Neutrophil (primary cell): ENCODE measurements at regions not wholly inside any gene's neighbourhood (a gene's known extent, or its start where the extent isn't known, plus 50 kb on each side); places are given as distances from the start of the nearest gene placed in this dataset.

Source experiments
- H3K27ac ChIP-seq: fragments of 200-600 bp; sonication (generic); 2 replicates; pipeline ENCODE4 v1.5.1; 2016; ENCODE audit warnings: mild to moderate bottlenecking, moderate library complexity
- H3K27me3 ChIP-seq: fragments of 200-600 bp; sonication (generic); 2 replicates; pipeline ENCODE4 v1.6.0; 2016; ENCODE audit warnings: mild to moderate bottlenecking
- H3K36me3 ChIP-seq: fragments of 200-600 bp; sonication (generic); 2 replicates; pipeline ENCODE4 v1.5.1; 2017
- H3K4me1 ChIP-seq, 2 experiments: fragments of 200-600 bp in 1 of 2; sonication (generic) in 1 of 2; 1 replicate in 1 of 2; 2 replicates in 1 of 2; pipeline versions ENCODE4 v1.5.1 to v1.6.1; 2013 to 2016; ENCODE audit warnings: low read depth in 1 of 2, low read length in 1 of 2, mild to moderate bottlenecking in 1 of 2, moderate library complexity in 1 of 2; ENCODE audit not compliant: control insufficient read depth in 1 of 2, insufficient read depth in 1 of 2
- H3K4me3 ChIP-seq, 2 experiments: fragments of 200-600 bp in 1 of 2; sonication (generic) in 1 of 2; 1 replicate in 1 of 2; 2 replicates in 1 of 2; pipeline ENCODE4 v1.5.1; 2013 to 2016; ENCODE audit warnings: low read depth in 1 of 2, low read length in 1 of 2, mild to moderate bottlenecking in 1 of 2, moderate library complexity in 1 of 2
- H3K9me3 ChIP-seq: fragments of 200-600 bp; sonication (generic); 2 replicates; pipeline ENCODE4 v1.5.1; 2016
- TF ChIP-seq, protein P1 (sequence below): fragments of 200-600 bp; sonication (generic); IDR thresholded peaks from 2 replicates; pipeline ENCODE4 v1.5.1; 2016; ENCODE audit warnings: antibody characterized with exemption

DNA sequence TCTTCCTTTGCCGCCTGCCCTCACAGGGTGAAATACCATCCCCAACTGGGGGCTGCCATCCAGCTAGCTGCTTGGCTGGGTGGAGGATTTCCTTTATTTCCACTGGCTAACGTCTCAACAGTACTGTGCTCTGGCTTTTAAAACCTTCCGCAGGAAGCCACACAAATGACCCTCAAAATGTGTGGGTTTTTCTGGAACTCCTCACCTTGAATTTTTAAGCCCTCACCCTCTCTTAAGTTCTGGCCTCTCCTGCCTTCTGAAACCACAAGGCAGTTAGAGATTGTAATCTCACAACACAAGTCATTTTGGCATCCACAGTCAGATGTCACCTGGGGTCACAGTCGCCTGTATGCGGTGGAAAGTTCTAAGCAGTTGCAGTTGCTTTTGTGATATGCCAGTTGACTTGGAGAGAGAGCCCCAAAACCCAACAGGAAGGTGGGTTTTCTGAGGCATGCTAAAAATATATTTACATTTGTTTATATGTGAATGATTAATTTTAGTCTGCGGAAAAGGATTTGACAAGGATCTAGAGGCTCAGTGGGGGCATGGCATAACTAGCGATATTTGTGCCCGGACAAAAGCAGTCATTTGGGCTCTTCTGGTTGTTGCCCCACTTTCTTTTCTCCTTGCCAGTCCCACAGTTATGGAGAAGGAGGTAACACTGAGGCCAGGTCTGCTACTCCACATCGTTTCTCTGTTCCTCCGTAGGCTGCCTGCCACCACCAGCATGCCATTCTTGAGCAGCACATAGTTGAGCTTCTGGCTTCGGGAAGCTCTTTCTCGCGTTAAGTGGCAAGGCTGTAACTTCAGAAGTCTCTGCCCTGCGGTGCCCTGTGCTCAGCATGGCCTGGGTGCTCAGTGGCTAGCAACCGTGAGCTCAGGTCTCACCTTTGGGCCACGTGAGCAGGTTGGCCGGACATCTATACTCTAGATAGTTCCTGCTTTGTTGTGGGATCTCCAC lies 335.3 kb downstream of the CD83 start:
- no peaks in the 10 kb centered on the region for H3K9me3 ChIP-seq
- no peak overlapping the region for H3K27ac ChIP-seq
- H3K27me3 ChIP-seq = peaks cover 8% of the 10 kb centered on the region
- peaks cover 7 to 11% of the 10 kb centered on the region in 2 experiments for H3K4me1 ChIP-seq
- TF ChIP-seq, protein P1, sequence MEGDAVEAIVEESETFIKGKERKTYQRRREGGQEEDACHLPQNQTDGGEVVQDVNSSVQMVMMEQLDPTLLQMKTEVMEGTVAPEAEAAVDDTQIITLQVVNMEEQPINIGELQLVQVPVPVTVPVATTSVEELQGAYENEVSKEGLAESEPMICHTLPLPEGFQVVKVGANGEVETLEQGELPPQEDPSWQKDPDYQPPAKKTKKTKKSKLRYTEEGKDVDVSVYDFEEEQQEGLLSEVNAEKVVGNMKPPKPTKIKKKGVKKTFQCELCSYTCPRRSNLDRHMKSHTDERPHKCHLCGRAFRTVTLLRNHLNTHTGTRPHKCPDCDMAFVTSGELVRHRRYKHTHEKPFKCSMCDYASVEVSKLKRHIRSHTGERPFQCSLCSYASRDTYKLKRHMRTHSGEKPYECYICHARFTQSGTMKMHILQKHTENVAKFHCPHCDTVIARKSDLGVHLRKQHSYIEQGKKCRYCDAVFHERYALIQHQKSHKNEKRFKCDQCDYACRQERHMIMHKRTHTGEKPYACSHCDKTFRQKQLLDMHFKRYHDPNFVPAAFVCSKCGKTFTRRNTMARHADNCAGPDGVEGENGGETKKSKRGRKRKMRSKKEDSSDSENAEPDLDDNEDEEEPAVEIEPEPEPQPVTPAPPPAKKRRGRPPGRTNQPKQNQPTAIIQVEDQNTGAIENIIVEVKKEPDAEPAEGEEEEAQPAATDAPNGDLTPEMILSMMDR = no peak
- no peaks in the 10 kb centered on the region for H3K36me3 ChIP-seq
- H3K4me3 ChIP-seq = no peak overlapping the region

DNA sequence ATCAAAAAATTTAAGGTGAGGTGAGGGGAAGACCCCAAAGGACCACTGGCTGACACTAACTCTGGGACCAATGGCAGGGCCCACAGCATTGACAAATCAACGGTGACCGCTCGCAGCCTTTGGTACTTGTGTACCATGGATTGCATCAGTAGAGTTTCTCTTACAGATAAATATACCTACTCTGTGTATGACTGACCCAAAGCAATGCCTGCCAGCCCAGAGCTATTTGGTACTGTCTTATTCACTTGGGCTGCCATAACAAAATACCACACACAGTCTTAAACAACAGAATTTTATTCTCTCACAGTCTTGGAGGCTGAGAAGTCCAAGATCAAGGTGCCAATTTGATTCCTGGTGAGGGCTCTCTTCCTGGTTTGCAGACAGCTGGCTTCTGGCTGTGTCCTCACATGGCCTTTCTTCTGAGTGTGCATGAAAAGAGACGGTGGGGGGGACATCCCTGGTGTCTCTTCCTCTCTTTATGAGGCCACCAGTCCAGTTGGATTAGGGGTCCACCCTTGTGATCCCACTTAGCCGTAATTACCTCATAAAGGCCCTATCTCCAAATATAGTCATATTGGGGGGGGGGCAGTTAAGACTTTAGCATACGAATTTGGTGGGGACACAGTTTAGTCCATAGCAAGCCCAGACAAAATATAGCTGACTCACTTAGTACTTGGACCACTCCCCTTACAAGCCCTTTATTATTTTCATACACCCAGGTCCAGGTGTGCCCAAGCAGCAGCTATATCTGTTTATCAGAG lies 336.3 kb downstream of the CD83 start:
- Histone ChIP-seq H3K27ac (no peak overlapping the region), H3K9me3 (no peaks in the 10 kb centered on the region)

DNA sequence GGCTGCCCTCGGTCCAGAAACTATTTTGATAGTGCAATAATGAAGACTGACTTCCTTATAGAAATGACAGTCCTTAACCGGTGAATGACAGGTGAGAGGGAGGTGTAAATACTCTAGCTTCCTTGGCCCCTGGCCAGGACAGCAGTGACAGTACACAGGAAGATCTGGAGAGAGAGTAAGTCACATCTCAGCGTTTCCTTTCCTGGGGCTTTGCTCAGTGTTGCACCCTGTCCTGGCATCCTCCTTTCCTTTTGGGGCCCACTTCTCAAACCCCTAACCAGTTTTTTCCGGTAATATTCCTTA lies 336.9 kb downstream of the CD83 start:
- no peak overlapping the region for H3K27ac ChIP-seq
- TF ChIP-seq, protein P1 = no peak
- peaks cover 7 to 11% of the 10 kb centered on the region in 2 experiments for H3K4me1 ChIP-seq
- no peaks in the 10 kb centered on the region for H3K9me3 ChIP-seq
- H3K4me3 ChIP-seq = no peak overlapping the region
- peaks cover 8% of the 10 kb centered on the region for H3K27me3 ChIP-seq
- no peaks in the 10 kb centered on the region for H3K36me3 ChIP-seq

More for the DNA sequence above, 336.3 kb downstream of the CD83 start:
- TF ChIP-seq, protein P1 = no peak
- peaks cover 8% of the 10 kb centered on the region for H3K27me3 ChIP-seq
- H3K4me3 ChIP-seq = no peak overlapping the region
- H3K36me3 ChIP-seq = no peaks in the 10 kb centered on the region
- peaks cover 7 to 11% of the 10 kb centered on the region in 2 experiments for H3K4me1 ChIP-seq

GRCh38 chr6:14455427-14455826 lies 337.9 kb downstream of the CD83 start:
- TF ChIP-seq, protein P1 = no peak
- no peaks in the 10 kb centered on the region for H3K9me3 ChIP-seq
- H3K27ac ChIP-seq = no peak overlapping the region
- peaks cover 7 to 11% of the 10 kb centered on the region in 2 experiments for H3K4me1 ChIP-seq
- H3K27me3 ChIP-seq = peaks cover 8% of the 10 kb centered on the region
- no peak overlapping the region for H3K4me3 ChIP-seq
- H3K36me3 ChIP-seq = no peaks in the 10 kb centered on the region

GRCh38 chr6:14455876-14456648 lies 338.5 kb downstream of the CD83 start:
- peaks cover 8% of the 10 kb centered on the region for H3K27me3 ChIP-seq
- no peak overlapping the region for H3K4me3 ChIP-seq
- no peak overlapping the region for H3K27ac ChIP-seq
- TF ChIP-seq, protein P1 = no peak
- peaks cover 7 to 11% of the 10 kb centered on the region in 2 experiments for H3K4me1 ChIP-seq
- H3K36me3 ChIP-seq = no peaks in the 10 kb centered on the region
- no peaks in the 10 kb centered on the region for H3K9me3 ChIP-seq
